DMS114 treated with DMSO at 0.1 percent for 48 hours (cell line): ENCODE measurements at regions not wholly inside any gene's neighbourhood (a gene's known extent, or its start where the extent isn't known, plus 50 kb on each side); places are given as distances from the start of the nearest gene placed in this dataset.

Experiments used
- DNase-seq: peaks from one replicate; lab custom pipeline; 2025; ENCODE audit not compliant: unreplicated experiment; lab: John Stamatoyannopoulos, UW

DNA sequence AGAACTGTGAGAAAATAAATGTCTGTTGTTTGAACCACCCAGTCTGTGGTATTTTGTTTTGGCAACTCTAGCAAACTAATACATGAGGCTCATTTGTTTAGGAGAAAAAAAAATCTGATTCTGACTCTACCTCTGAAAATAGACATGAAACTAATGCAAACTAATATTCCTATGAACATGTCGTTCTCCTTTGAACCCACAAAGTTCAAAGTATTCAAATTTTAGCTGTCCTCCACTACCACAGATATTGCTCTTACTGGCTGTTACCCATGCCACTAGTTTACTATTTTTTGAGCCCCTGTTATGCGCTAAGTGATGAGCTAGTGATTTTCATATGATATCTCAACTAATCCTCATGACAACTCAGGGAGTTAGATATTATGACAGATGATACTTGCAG, 58.8 kb upstream of the ZNF804B start:
- DNase-seq, result no peak

DNA sequence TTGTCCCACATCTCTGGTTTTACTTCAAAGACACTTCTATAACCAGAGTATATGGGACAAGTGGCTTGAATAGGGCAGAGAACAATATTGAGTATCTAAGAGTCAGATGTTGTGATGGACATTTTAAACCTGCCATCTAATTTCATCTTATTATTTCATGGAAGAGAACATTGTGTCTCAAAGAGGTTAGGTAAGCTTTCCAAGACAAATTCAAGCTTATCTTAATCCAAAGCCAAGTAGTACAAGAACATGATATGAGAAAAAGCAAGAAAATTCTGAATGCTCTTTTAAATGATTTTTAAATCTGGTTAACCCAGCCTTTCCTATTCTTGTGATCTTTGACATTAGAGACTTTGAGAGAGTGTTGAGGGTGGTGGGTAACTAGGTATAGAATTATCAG, 65.3 kb upstream of the ZNF804B start:
- DNase-seq, result no peak

GRCh38 chr7:88693131-88693530, 66.4 kb upstream of the ZNF804B start:
- DNase-seq, result no peak

- no peak for DNase-seq
Measured at GRCh38 chr7:88692493-88692892, 67.0 kb upstream of the ZNF804B start.

- no peak for DNase-seq
Measured at GRCh38 chr7:88689821-88690220, 69.7 kb upstream of the ZNF804B start.

DNA sequence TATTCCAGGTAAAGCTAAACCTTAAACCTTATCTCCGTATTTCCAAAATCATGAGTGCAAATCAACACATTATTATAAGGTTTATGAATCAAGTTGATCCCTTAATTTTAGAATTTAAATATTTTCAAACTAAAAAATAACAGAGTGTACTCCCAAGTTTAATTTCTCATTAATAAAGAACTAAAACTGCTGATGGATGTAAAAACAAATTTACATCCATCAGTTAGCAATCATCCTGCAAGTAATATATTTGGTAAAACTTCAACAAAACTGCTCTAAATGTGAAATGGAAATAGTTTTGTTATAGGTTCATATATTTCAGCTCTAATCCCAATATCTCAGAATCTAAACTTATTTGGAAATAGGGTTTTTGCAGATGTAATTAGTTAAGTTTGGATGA, 71.3 kb upstream of the ZNF804B start:
- DNase-seq, result no peak

DNA sequence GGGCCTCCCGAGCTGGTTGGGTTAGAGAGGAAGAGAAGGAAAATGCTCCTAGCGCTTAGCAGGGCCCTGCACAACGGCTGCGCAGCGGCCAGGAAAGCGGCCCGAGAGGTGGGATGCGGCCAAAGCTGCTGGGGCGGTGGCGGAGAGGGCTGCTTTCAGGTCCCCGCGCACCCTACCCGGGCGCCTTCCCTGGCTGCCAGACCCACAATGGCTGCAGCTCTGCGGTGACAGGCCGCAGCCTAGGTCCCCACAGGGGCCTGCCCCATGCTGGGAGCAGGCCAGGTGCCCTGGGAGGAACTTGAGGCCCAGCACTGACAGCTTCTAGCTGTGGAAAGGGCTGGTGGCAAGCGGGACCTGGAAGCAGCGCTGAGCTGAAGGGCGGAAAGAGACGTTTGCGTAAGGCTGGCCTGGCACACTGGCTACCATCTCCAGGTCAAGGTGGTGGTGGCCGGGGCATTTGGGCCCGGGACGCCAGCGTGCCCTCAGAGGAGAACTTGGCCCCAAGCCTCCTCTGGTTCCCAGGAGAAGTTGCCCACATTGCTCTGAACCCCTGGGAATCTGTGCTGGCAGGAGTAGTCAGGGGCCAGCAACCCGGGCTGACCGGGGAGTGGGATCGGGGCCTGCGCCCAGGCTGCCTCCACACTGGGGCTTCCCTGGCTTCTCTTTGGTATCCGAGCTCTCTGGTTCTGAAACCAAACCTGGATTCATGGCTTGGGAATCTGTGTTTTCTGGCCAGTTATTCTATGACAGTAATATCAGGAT, 72.9 kb upstream of the ZNF804B start:
- DNase-seq, result no peak

DNA sequence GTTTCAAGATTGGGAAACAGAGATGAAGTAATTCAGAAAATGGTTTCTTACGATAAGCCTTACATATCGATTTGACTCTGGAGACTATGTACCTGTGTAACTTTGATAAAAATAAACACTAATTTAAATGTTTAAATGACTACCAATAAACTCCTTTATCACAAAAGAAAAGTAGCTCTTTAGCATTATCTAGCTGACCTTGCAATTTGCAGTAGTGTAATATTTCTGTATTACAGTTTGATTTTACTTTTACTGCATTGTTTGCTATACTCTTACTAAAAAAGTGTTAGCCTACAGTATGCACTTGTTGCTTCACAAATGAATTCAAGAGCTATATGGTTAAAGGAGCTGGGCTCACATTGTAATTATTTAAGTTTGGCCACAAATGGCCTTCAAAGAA, 77.8 kb upstream of the ZNF804B start:
- no peak for DNase-seq

DNA sequence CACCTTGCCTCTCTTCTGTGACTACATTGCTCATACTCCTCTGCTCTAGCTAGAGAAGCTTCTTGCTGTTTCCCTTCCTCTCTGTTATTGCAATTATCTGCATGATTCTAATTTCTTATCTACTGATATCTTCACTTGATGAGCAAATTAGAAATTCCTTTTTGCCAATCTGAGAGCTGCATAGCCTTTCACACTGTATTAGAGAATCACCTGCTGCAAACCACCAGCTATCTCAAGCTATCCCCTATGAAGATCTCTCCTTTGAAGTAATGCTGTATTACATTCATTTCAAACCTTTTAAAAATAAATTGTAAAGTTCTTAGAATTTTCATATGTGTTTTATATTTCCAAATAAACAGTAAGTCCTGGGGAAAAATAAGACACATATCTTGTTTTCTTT, 89.0 kb upstream of the ZNF804B start:
- no peak for DNase-seq

- DNase-seq, result no peak
Measured at GRCh38 chr7:88669913-88670312, 89.6 kb upstream of the ZNF804B start.

DNA sequence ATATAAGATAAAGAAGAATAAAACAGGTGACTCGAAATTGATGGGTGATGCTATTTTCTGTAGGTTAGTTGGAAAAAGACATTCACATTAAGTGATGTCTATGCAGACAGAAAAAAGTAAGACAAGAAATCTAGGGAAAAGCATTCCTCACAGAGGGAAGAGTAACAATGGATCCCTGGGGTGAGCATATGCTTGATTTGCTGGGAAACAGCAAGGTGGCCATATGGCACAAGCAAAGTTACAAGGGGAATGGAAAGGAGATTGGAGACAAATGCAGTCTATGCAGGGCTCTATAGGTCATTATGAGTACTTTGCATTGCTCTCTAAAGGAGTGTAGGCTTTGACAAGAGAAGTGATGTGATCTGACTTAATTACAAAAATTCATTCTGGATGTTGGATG, 90.9 kb upstream of the ZNF804B start:
- no peak for DNase-seq

GRCh38 chr7:88666626-88667025, 92.9 kb upstream of the ZNF804B start:
- DNase-seq, result no peak

DNA sequence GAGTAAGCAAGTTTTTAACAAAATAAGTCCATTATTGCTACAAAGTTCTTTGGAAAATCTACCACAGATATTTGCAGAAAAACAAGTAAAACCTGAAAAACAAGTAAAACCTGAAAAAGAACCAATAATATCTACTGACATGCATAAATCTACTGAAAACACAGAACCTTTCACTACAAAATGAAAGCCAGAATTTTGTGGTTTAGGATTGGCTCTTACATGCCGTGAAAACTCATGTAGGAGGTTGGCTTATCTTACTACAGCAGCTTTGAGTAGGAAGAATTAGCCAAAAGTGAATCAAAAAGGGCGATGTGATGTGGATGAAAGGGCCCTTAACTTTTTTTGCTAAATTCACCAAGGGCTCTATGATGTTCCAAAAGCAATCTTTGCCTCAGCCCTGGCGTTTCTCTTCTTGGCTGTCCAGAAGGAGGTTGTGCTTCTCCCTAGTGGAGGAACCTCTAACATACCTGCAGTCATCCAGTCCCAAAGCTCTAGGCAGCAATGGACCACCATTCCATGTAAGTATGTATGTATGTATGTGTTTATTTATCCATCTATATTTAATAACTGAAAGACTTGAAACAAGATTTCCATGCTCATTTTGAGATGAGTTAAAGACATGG, 93.5 kb upstream of the ZNF804B start:
- no peak for DNase-seq

- no peak for DNase-seq
Measured at GRCh38 chr7:88664630-88665233, 94.8 kb upstream of the ZNF804B start.

DNA sequence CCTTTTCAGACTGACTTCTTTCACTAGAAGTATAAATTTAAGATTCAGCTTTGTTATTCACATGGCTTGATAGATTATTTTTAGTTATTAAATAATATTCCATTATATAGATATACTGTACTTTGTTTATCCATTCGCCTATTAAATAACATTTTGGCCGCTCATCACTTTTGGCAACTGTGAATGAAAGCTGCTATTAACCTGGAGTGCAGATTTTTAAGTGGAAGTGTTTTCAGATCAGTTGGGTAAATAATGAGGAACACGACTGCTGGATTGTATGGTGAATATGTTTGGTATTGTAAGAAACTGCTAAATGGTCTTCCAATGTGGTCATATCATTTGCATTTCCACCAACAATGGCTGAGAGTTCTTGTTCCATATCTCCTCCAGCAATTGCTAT, 97.6 kb upstream of the ZNF804B start:
- no peak for DNase-seq

- DNase-seq, result no peak
Measured at GRCh38 chr7:88647825-88648224, 111.7 kb upstream of the ZNF804B start.

- no peak for DNase-seq
Measured at GRCh38 chr7:88638583-88638982, 120.9 kb upstream of the ZNF804B start.

DNA sequence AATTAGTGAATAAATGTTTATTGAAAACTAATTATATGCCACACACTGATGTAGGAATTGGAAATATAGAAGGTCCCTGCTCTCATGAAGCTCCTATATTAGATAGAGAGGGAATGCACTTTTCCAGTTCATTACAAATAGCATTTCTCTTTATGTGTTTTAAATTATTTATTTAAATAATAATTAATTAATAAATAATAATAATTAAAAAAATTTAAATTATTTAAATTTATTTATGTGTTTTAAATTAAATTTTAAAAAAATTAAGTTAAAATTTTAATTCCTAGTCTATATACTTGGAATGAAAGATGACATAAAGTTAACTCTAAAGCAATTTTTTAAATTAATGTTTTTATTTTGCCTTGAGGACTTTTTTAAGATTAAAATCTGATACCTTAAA, 121.7 kb upstream of the ZNF804B start:
- DNase-seq, result no peak

- no peak for DNase-seq
Measured at GRCh38 chr7:88635149-88635548, 124.4 kb upstream of the ZNF804B start.

- no peak for DNase-seq
Measured at GRCh38 chr7:88629559-88629958, 129.9 kb upstream of the ZNF804B start.

- DNase-seq, result no peak
Measured at GRCh38 chr7:88628363-88629085, 131.0 kb upstream of the ZNF804B start.

GRCh38 chr7:88617185-88617584, 142.3 kb upstream of the ZNF804B start:
- DNase-seq, result no peak
